GM19043 (cell line): ENCODE measurements at regions not wholly inside any gene's neighbourhood (a gene's known extent, or its start where the extent isn't known, plus 50 kb on each side); places are given as distances from the start of the nearest gene placed in this dataset.
A peak's percentile ranks its signal among the peaks of the same experiment; 100 is the strongest.

Experiments
- ATAC-seq: cut with Tn5 transposase; IDR thresholded peaks from one replicate; pipeline ENCODE4 v1.9.1; 2021; ENCODE audit warnings: low read depth; ENCODE audit not compliant: unreplicated experiment

DNA sequence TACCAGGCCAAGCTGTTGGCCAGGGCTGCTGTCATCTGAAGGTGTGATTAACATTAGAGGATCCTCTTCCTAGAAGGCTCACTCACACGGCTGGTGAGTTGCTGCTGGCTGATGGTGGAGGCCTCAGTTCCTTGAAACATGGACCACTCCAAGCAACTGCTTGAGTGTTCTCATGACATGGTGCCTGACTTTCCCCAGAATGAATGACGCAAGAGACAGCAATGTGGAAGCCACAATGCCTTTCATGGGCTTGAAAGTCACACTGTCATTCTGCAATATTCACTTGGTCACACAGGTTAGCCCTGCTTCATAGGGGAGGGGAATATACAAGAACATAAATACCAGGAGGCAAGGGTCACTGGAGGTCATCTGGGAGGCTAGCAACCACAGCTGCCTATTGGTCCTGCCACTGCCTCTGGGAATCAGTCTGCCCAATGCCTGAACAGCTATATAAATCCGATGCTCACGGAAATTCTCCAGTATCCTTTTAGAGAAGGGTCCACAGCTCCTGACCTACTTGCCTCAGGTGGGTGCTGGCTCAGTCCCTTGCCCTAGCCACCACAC lies 97.1 kb upstream of the MAML3 start:
- ATAC-seq = no peak

GRCh38 chr4:140249351-140249750 lies 95.4 kb upstream of the MAML3 start:
- no peak for ATAC-seq

DNA sequence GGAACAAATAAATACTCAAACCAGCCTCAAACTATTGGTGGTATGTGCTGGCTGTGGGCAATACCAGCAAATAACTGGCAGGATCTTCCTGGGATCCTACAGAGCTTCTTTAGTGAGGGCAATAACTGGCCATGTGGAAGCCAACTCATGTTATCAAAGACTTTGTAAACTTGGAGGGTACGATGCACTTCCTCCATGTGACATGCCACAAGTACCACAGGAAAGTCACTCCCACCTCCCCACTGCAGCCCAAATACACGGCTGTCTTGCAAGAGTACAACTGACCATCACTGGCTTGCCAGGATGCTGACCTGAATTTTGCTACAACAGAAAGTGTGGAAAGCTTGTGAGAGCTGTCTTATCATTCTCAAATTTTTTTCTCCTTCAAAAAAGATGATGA lies 93.3 kb upstream of the MAML3 start:
- ATAC-seq = no peak

DNA sequence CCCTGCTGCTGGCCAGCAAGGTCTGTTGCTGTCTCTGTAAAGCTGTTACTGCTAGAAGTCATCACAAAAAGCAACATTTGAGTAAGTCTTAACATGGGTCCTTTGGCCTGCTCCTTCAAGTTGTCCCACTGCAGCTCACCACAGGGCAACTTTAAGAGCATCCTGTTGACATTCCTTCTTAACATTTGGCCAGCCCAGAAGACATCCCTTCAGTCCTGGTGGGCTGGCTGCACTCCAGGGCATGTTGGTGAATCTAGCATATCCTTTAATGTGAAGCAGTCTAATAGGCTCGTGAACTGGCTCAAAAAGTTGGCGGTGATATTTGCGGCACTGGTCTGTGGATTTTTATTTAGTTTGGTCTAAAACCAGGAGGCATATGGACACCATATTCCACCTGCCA lies 92.2 kb upstream of the MAML3 start:
- ATAC-seq = no peak

- no peak for ATAC-seq
These were observed 90.3 kb upstream of the MAML3 start for GRCh38 chr4:140244328-140244727.

DNA sequence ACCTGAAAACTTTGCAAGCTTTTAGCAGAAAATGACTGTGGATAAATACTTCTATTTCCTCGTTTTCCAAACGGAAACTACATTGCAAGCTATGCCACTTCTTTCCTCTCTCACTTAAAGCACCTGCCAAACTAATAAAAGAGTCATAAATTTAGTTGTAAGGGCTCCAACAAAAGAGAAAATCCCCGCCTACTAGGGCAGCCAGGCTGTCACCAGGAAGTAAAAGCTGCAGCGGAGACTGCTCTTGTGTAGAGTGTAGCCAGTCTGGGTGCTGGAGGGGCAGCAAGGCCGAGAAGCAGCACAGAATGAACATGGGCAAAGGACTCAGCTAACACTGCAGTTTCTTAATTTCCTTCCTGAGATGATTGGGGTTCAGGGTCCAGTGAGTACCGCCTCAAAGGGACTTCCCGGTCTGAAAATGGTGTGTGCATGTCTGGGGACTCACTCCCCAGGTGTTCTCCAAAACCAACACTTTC lies 89.3 kb upstream of the MAML3 start:
- peak; percentile 64 for ATAC-seq

GRCh38 chr4:140242357-140243277 lies 88.6 kb upstream of the MAML3 start:
- ATAC-seq = peak; percentile 54

DNA sequence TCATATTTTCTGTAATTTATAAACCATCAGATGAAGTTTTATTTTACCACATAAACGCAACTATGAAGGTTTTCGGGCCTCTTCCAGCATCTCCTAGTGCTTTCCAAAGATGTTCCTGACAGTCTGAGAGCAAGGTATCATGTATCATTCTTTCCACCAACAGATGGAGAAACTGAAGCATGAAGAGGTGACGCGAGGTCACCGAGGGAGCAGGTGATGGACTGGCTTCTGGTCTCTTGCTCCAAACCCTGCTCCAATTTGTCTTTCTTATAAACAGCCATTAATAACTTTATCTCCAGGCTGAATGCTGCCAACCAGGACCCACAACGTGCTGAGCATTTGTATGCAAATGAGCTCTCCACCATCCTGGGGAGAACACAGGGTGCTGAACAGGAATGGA lies 86.3 kb upstream of the MAML3 start:
- ATAC-seq = no peak

- no peak for ATAC-seq
These were observed 85.3 kb upstream of the MAML3 start for GRCh38 chr4:140239311-140239710.

DNA sequence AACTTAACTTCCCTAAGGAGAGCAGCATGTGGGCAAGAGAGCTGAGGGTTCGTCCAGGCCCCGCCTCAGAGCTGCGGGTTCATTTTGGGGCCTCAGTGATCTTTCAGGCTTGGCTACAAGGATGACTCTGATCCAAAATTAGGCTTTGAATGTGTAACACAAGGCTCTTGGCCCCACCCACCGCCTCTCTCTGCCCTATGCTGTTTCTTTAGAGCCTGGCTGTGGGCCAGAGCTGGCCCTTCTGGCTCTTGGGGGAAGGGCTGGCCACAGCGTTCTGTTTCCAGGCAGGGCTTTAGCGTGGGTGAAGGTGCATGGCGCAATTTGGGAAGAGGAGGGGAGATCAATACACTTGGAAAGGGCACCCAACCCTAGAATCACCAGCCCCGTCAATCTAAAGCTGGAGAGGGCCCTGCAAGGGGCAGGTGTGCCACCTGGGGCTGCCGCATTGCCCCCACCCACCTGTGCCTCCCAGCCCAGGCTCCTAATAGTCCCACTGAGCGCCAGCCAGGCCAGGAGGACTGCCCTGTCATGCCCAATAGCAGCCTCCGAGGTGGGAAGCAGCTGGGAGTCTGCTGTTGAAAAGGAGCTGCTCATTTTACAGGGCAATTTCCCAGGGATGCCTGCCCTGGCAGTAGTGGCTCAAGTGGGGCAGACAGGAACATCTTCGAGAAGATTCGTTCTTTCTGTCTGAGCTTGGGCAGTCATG lies 84.5 kb upstream of the MAML3 start:
- ATAC-seq = no peak

DNA sequence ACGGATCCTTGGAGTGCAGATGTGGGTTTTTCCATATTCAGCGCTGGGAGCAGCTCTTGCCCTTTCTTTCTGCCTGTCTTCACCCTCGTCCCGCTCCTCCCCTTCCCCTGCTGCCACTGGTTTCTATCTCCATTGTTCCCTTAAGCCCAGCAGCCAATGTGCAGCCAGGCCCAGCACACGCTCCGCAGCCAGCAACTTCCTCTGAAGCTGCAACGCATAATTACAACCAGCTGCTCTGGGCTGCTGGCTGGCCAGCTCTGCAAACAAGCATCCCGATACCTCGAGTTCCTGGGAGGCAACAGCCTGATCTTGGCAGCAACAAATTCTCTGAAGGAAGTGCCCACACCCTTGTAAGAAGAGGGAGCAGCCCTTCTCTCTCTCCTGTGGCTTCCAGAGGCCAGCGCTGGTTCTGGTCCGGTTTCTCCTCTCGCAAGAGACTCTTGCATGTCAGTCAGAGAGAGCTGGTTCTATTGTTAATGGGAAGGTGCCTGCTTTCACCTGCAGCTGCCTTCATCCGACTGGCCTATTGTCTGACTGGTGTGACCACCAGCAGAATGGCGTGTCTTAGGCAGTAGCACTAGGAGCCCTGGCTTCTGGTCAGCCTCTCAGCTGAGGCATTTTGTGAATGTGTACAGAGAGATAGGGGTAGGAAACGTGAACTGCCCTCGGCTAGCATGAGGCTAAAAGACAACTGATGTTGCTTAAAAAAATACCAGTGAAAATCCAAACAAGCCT lies 83.8 kb upstream of the MAML3 start:
- no peak for ATAC-seq

GRCh38 chr4:140236654-140237169 lies 82.7 kb upstream of the MAML3 start:
- ATAC-seq = no peak

DNA sequence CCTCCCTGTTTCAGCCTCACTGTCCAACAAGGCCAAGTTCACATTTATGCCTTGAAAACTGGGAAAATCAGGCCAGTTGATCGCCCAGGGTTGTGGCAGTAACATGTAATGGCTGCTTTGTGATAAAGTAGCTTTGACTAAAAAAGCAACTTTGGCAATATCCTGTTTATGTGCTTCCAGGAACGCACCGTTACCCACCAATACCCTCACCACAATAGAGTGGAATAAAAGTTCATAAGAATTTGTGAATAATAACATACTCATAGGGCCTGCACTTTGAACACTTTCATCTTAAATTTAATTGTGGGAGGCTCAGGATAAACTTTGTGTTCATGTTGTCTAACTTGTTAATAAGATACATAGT lies 80.7 kb upstream of the MAML3 start:
- no peak for ATAC-seq

- ATAC-seq = no peak
These were observed 80.1 kb upstream of the MAML3 start for GRCh38 chr4:140233791-140234696.

DNA sequence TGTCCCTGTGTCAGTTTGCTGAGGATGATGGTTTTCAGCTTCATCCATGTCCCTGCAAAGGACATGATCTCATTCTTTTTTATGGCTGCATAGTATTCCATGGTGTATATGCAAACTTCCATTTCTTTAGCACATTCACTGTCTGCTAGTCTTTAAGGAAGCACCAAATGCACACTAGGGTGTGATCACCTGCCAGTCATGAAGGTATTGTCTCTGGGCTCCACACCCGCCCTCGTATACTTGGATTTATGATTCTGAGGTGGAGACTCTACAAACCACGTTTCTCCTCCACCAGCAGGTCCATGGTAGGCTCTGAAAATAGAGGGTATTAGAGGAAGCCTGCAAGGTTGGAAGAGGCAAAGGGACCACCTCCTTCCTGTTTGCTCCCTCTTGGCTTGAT lies 75.9 kb upstream of the MAML3 start:
- ATAC-seq = no peak

DNA sequence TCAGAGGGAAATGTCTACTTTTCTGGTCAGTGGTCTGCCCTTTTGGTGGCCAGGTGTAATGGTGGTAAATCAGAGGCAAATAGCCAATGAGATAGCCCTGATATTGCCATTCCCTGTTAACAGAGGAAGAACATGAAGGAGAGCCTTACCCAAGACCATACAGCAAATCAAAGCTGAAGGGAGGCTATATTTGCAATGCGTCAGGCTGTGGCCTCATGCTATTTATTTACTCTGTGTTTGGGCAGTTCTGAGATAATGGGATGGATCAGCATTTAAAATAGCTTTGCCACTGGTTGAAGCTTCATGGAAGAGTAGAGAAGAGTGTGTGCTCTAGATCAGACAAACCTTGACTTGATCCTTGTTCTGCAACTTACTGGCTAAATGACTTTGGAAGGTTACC lies 73.3 kb upstream of the MAML3 start:
- ATAC-seq = no peak

- ATAC-seq = no peak
These were observed 69.2 kb upstream of the MAML3 start for GRCh38 chr4:140223056-140223810.

DNA sequence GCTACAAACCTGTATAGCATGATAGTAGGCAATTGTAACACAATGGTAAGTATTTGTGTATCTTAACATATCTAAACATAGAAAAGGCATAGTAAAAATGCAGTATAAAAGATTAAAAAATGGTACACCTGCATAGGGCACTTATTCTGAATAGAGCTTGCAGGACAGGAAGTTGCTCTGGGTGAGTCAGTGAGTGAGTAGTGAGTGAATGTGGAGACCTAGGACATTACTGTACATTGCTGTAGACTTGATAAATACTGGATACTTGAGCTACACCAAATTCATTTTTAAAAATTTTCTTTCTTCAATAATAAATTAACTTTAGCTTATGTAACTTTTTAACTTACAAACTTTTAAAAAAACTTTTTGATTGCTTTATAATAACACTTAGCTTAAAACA lies 68.2 kb upstream of the MAML3 start:
- ATAC-seq = no peak

- no peak for ATAC-seq
These were observed 66.1 kb upstream of the MAML3 start for GRCh38 chr4:140220058-140220457.
